Pancreas (tissue), 10 donors: ENCODE measurements at regions not wholly inside any gene's neighbourhood (a gene's known extent, or its start where the extent isn't known, plus 50 kb on each side); places are given as distances from the start of the nearest gene placed in this dataset.

ENCODE experiments used
- ATAC-seq, 4 donors: fragments of 200-7000 bp; cut with Tn5 transposase; one replicate each; pipeline versions ENCODE4 v1.8.0 to v1.9.1; 2020; ENCODE audit warnings: mild to moderate bottlenecking in 4 of 4, moderate library complexity in 4 of 4
- DNase-seq, 6 donors: peaks; one replicate each; pipeline ENCODE4 v3.0.0-alpha.2; 2020
- FAIRE-seq: peaks from 2 replicates; lab custom pipeline; 2012; peaks lifted over from hg19 to GRCh38; lab: Jason Lieb, UNC
- H3K27ac ChIP-seq, 4 donors: fragments of 200-600 bp; sonication (generic); 1 replicate in 3 of 4; 2 replicates in 1 of 4; pipeline versions ENCODE4 v1.5.0 to v1.8.0; 2020
- H3K27me3 ChIP-seq, 4 donors: fragments of 200-600 bp; one replicate each; pipeline ENCODE4 v1.8.0; 2021
- H3K36me3 ChIP-seq, 3 donors: fragments of 200-600 bp; sonication (generic) in 1 of 3; one replicate each; pipeline versions ENCODE4 v1.5.0 to v1.8.0; 2020 to 2021
- H3K4me1 ChIP-seq, 3 donors: fragments of 200-600 bp; one replicate each; pipeline ENCODE4 v1.8.0; 2021
- H3K4me3 ChIP-seq, 4 donors: fragments of 200-600 bp; sonication (generic) in 2 of 4; one replicate each; pipeline versions ENCODE4 v1.5.0 to v1.8.0; 2020 to 2021
- H3K9me3 ChIP-seq, 4 donors: fragments of 200-600 bp; one replicate each; pipeline ENCODE4 v1.8.0; 2021
- WGBS, 2 donors: extraction: QIAGEN DNeasy Blood & Tissue Kit; methylation state at CpG; one replicate each; pipeline ENCODE4 v1.1.7; 2013; 5-methylcytosine and 5-hydroxymethylcytosine counted together
- intact Hi-C, 3 donors: fragments of 100-400 bp; cut with DNase I; formaldehyde crosslinking; loops; one replicate each; pipeline versions ENCODE4 v1.11.1 to v1.14.2; 2022
- TF ChIP-seq, protein P1 (sequence below), 4 donors: fragments of 200-600 bp; sonication (generic) in 3 of 4; IDR thresholded peaks; one replicate each; pipeline versions ENCODE4 v1.5.0 to v1.8.0; 2021; ENCODE audit warnings: antibody characterized with exemption in 4 of 4
- donor health status: healthy with polysubstance abuse.
- donor health status: DM: no; HTN: no; CAD: no; lungs with moderate emphysema.
- donor health status: DM: no; HTN: no; CAD: no.
- donor health status: control.
- donor health status: control.
- donor health status: Bipolar disorder and iron deficiency.
- donor health status: DM: yes; HTN: yes; CAD: no.
- donor health status: DM: no; HTN: no; CAD: no.
- donor health status: DM: no; HTN: no; CAD: no.
- donor health status: DM: yes; HTN: yes; CAD: no.

DNA sequence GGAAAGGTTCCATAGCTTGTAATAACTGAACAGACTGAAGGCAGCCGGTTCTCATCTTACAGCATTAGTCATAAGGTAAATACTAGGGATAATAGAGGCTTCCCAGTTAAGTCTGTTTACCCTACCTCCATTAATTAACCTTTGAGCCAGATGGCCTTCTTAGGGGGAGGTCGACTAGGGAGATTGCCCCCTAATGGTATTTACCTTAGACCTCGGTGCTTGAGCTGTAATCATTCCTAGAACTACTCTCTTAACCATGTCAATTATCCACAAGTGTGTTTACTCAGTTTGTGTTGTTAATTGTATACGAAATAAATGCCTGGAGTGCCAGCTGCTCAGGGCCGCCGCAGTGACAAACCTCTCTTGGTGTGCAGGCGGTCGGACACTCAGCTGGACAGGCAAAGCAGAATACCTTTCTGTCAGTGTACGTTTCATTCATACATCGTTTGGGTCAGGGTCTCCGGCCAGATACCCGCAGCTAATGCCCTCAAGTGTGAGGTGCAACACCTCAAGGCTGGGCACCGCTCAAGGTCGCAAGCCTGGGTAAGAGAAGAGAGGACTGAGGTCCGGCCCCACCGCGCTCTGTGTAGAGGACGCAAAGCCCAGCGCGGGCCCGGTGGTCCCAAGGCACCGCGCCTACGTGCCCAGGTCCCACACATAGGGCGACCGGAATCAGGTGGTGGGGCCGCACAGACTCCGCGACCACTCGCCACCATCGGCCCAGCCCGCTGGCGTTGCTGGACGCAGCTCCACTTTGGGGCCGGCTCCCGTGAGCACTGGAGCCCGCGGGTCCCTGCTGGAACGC is 931.0 kb downstream of the NLGN4Y start:
- TF ChIP-seq, protein P1, sequence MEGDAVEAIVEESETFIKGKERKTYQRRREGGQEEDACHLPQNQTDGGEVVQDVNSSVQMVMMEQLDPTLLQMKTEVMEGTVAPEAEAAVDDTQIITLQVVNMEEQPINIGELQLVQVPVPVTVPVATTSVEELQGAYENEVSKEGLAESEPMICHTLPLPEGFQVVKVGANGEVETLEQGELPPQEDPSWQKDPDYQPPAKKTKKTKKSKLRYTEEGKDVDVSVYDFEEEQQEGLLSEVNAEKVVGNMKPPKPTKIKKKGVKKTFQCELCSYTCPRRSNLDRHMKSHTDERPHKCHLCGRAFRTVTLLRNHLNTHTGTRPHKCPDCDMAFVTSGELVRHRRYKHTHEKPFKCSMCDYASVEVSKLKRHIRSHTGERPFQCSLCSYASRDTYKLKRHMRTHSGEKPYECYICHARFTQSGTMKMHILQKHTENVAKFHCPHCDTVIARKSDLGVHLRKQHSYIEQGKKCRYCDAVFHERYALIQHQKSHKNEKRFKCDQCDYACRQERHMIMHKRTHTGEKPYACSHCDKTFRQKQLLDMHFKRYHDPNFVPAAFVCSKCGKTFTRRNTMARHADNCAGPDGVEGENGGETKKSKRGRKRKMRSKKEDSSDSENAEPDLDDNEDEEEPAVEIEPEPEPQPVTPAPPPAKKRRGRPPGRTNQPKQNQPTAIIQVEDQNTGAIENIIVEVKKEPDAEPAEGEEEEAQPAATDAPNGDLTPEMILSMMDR (IDR thresholded peaks at IDR 0.05): no peak
- FAIRE-seq (no peak), ATAC-seq (no peak), DNase-seq (no peak)
- intact Hi-C loops: no loop called here
- no peaks in the 10 kb centered on the region for H3K9me3 ChIP-seq
- H3K4me3 ChIP-seq: no peak overlapping the region
- H3K27ac ChIP-seq: no peak overlapping the region
- no peaks in the 10 kb centered on the region for H3K36me3 ChIP-seq
- no peaks in the 10 kb centered on the region for H3K4me1 ChIP-seq
- no peaks in the 10 kb centered on the region for H3K27me3 ChIP-seq
- 9% methylated on average over 39 of the region's 39 CpGs; no CpG with 5 or more reads in 1 of the 2 donors for WGBS, 2 donors

DNA sequence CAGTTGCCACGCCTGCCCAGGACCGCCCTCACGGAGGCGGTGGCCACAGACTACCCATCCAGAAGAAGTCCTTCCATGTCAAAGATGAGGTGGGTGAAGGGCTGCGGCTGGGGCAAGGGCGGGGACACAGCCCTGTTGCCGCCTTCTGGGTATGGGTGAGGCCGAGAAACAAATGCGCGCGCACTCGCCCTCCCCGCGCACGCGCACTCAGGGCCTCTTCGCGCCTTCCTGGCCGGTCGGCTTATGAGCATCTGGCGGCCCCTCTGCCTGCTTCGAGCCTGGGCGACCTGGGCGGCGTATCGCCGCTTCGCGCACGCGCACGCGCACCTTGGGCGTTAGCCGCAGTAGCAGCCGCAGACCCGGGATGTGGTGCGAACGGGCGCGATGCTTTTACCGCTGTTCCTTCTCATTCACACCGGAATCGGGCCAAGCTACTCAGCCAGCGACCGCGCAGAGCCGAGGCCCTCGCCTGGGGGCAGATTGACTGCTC is 931.7 kb downstream of the NLGN4Y start:
- no peaks in the 10 kb centered on the region for H3K4me1 ChIP-seq
- no peaks in the 10 kb centered on the region for H3K36me3 ChIP-seq
- ATAC-seq (no peak), FAIRE-seq (no peak), DNase-seq (peak in 1 of 6 donors; percentile 82)
- WGBS, 2 donors: 1% methylated on average over 49 of the region's 49 CpGs; no CpG with 5 or more reads in 1 of the 2 donors
- no peaks in the 10 kb centered on the region for H3K9me3 ChIP-seq
- H3K27me3 ChIP-seq: no peaks in the 10 kb centered on the region
- TF ChIP-seq, protein P1 (IDR thresholded peaks at IDR 0.05): no peak
- no peak overlapping the region for H3K4me3 ChIP-seq
- intact Hi-C loops: no loop called here
- H3K27ac ChIP-seq: no peak overlapping the region

DNA sequence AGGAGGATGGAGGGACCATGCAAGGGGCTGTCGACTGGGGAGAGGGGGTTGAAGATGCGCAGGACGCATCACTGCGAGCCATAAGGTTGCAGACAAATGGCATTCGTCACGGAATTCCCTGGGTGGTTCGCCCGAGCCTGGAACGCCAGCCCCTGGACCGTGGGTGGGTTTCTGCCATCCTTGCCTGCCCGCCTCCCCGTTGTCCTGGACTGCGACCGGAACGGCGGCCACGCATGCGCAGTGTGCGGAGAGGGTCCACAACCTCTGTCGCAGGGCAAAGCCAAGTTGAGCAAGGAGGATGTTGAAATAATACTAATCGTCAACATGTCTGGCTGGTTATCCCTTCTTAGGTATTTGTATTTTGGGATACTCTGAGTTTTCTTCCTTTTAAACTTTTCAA is 932.2 kb downstream of the NLGN4Y start:
- no peak for DNase-seq
- FAIRE-seq: no peak
- Histone ChIP-seq H3K4me3 (no peak overlapping the region), H3K4me1 (no peaks in the 10 kb centered on the region), H3K36me3 (no peaks in the 10 kb centered on the region), H3K9me3 (no peaks in the 10 kb centered on the region), H3K27ac (no peak overlapping the region), H3K27me3 (no peaks in the 10 kb centered on the region)
- no peak for ATAC-seq
- intact Hi-C loops: no loop called here
- whole genome bisulfite sequencing, 2 donors: 10% methylated on average over 21 of the region's 21 CpGs; no CpG with 5 or more reads in 1 of the 2 donors
- TF ChIP-seq, protein P1 (IDR thresholded peaks at IDR 0.05): no peak

DNA sequence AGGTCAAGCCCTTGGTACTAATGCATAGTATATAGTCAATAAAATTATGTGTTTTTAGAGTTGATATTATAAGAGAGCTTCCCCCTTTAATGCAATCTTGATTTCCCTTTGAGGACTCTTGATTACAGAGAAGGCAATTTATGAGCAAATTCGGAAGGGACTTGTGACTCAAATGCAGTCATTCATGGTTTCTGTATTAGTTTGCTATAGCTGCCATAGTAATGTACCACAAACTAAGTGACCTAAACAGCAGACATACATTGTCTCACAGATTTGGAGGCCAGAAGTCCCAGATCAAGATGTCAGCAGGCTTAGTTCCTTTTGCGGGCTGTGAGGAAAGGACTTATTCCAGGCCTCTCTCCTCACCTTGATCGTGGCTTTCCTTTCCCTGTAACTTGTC is 933.4 kb downstream of the NLGN4Y start:
- Histone ChIP-seq H3K4me3 (no peak overlapping the region), H3K9me3 (no peaks in the 10 kb centered on the region), H3K27me3 (no peaks in the 10 kb centered on the region), H3K36me3 (no peaks in the 10 kb centered on the region), H3K4me1 (no peaks in the 10 kb centered on the region), H3K27ac (no peak overlapping the region)
- no peak for ATAC-seq
- intact Hi-C loops: no loop called here
- DNase-seq: no peak
- FAIRE-seq: no peak
- TF ChIP-seq, protein P1 (IDR thresholded peaks at IDR 0.05): no peak
- WGBS, 2 donors: 89% methylated on average over 3 of the region's 3 CpGs; no CpG with 5 or more reads in 1 of the 2 donors

DNA sequence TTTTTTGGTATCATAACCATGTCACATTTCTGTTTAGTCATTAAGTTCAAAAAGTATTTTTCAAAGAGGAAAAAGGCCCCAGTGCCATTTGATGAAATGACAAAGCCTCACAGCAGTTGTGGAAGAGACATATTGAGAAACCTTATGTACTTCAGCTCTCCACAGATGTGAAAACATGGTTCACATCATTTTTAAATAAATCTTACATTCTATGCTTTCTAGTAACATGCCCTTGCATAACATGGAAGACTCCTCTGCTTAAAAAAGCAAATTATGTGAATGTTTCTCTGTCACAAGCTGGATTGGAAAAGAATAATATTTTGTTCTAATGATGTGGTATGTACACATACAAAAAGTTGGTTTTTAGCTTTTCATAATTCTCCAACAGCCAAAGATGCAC is 934.1 kb downstream of the NLGN4Y start:
- ATAC-seq (no peak), DNase-seq (no peak), FAIRE-seq (no peak)
- H3K4me3 ChIP-seq: no peak overlapping the region
- H3K4me1 ChIP-seq: no peaks in the 10 kb centered on the region
- TF ChIP-seq, protein P1 (IDR thresholded peaks at IDR 0.05): no peak
- H3K36me3 ChIP-seq: no peaks in the 10 kb centered on the region
- H3K27me3 ChIP-seq: no peaks in the 10 kb centered on the region
- intact Hi-C loops: no loop called here
- H3K9me3 ChIP-seq: no peaks in the 10 kb centered on the region
- no peak overlapping the region for H3K27ac ChIP-seq
